Dermis microvascular lymphatic vessel endothelial cell (primary cell): ENCODE measurements at regions not wholly inside any gene's neighbourhood (a gene's known extent, or its start where the extent isn't known, plus 50 kb on each side); places are given as distances from the start of the nearest gene placed in this dataset.

Experiments
- DNase-seq, 2 donors: peaks; one replicate each; pipeline versions ENCODE4 v3.0.0 to v3.0.0-alpha.2; 2010; ENCODE audit warnings: low read depth in 2 of 2

DNA sequence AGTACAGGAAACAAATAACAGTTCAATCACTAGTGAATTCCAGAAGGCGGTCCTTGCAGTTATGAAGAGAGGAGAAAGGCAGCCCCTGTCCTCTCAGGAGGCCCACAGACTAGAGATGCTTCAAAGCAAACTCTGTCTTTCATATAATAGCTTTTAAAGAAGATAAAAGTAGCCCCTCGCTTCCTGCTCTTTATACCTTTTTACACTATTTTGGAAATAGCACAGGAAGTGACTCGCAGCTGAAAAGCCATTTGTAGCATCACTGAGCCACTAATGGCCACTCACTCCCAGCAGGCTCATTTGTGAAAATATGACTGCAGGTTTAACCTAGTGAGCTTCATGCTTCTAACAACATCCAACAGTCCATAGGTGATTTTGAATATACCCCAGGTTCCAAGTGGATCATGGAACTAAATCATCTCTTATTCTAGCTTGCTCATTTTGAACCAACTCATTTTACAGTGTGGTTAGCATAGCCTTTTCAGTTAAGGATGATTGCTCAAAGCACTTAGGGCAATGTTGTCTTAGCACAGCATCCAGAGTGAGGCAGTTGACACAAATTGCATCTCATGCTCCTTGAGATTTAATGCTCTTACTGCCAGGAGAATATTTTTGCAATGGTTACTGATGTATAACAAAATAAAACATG, 136.0 kb upstream of the NRSN1 start:
- no peak for DNase-seq

- no peak for DNase-seq
Measured at GRCh38 chr6:23994013-23994412, 132.0 kb upstream of the NRSN1 start.

DNA sequence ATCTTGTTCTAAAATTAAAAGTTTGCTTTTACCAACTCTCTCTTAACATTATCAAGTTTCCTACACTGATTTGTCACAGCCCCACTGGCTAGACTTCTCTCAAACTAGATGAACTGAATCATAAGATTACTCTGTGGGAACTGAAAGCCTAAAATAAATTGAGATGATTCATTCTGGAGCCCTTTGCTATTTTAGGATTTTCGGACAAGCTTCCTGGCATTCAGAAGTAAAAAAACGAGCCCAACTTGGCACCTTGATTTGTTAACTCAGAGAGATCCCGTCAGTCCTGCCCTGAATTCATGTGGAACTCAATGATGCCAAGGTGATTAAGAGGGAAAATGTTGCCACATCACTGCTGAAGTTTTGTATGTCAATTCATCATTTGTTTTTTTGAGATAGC, 122.0 kb upstream of the NRSN1 start:
- no peak for DNase-seq

DNA sequence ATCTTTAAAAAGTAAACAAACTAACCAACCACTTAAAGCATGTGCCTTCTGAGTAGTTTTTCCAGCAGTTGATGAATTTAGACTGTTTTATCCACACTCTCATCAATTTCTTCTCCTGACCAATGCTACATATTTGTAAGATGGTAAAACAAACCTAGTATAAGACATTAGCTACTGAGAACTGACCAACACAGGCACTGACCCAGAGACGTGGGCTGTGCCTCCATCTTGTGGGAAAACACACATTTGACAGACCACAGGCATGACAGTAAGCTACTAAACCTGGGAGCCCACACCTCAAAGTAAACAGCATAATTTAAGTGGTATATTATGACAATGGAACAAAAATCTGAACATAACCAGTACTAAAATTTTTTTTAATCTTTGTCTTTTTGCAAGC, 121.4 kb upstream of the NRSN1 start:
- DNase-seq: no peak

- DNase-seq: no peak
Measured at GRCh38 chr6:24006254-24006653, 119.8 kb upstream of the NRSN1 start.

GRCh38 chr6:24009319-24009718, 116.7 kb upstream of the NRSN1 start:
- DNase-seq: no peak

- no peak for DNase-seq
Measured at GRCh38 chr6:24010133-24010532, 115.9 kb upstream of the NRSN1 start.

GRCh38 chr6:24016286-24016685, 109.7 kb upstream of the NRSN1 start:
- DNase-seq: no peak

GRCh38 chr6:24016857-24017256, 109.2 kb upstream of the NRSN1 start:
- DNase-seq: no peak

DNA sequence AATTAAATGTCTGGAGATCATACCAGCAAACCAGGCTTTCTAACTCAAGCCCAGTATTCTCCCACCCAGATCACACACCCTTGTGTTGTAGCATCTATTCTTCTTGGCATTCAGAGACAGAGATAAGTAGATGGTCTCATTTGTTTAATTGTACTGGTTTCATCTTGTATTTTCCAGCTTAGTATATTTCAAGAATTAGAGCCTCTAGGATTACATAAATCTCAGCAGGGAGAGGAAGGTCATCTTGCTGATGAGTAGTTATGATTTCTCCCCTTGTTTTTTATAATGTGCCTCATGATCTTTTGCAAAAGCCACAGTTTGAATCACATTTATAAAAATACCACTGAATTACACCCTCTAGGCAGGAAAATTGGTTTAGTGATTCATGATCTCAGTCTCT, 106.6 kb upstream of the NRSN1 start:
- DNase-seq: no peak

DNA sequence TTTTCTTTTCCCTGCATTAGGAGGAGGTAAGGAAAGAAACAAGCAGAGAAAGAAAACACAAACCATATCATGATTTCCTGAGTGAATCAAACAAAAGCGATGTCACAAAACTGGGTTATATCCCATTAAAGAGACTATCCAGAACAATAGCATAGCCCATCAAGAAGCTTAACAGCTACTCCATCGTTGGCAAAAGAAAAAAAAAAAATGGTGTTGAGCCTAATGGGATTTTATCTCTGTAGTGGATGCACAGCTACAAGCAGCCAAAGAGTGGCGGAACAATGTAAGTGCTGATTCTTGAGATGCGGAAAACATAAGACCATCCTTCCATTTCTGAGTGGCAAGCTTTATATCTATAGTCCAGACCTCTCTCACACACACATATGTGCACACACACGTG, 106.2 kb upstream of the NRSN1 start:
- no peak for DNase-seq

DNA sequence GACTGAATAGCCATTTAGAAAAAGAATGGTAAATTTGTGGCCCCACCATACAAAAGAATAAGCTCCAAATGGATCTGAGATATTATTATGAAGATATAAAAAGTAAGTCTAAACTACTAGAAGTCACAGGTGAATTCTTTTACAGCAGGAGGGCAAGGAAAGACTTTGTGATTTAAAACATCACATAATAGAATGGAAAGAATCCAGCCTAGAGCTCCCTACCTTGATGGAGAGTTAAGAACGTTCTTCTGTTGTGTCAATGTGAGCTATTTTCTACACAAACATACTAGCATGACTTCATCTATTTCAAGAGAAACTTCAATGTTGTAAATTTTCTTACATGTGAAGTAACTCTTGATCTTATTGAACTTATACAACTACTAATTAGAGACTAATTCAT, 100.0 kb upstream of the NRSN1 start:
- no peak for DNase-seq

DNA sequence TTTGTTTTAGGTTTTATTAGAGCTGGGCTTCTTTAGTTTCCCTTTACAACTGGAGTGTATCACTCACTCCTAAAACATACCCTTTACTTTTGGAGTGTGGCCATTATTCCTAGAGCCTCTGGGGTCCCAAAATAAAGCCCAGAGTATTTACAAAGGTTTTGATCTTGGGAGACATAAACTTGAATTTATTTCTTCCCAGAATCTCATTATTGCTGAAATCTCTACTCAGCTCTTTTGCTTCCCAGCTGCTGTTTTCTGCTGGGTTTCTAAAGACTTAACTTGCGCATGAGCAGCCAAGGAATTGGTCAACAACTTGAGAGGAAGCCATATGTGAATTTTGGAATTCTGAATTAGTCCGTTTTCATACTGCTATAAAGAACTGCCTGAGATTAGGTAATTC, 94.5 kb upstream of the NRSN1 start:
- no peak for DNase-seq

DNA sequence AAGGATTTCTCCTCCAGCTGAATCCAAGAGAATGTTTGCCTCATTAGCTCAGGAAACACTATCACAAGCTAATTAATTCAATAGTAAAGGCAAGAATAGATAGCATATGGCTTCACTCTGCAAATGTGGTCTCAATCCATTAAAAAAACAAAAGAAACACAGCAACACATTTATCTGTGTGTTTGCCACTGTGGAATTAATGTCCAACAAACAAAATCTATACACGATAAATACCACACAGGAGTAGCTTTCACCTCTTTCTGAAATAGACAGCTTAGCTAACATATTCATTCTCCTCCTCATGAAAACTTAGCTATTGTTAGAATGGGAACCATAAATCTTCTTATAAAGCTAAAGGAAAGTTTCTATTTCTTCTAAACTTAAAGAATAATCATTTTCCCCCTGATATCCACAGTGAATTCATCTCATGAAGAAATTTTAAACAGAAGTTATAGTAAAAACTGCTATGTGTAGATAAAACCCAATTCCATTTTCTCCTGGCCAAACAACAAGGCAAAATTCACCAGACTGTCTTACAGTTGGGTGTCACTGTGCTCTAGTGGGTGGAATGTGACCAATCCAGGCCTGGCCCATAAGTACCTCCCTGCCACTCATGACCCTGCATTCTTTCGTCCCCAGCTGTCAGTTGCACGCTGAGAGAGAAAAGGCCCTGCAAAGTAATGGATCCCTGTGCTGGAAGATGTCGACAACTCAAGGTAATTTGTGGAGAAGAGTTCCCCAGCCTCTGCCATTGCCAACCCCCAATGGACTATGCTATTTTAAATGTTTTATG, 92.9 kb upstream of the NRSN1 start:
- DNase-seq: no peak

DNA sequence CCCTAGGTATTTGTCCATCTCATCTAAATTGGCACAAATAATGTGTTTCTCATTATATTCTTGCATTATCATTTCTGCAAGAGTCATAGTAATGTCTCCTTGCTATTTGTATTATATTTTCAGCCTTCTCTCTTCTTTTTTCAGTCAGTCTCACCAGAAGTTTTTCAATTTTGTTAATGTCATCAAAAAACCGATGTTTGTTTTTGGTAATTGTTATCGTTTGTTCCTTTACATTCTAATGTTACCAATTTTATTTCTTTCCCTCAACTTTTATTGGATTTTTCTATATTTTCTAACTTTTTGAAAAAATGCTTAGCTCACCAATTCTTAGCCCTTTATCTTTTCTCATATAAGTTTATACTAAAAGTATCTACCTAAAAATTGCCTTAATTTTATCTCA, 82.2 kb upstream of the NRSN1 start:
- no peak for DNase-seq

DNA sequence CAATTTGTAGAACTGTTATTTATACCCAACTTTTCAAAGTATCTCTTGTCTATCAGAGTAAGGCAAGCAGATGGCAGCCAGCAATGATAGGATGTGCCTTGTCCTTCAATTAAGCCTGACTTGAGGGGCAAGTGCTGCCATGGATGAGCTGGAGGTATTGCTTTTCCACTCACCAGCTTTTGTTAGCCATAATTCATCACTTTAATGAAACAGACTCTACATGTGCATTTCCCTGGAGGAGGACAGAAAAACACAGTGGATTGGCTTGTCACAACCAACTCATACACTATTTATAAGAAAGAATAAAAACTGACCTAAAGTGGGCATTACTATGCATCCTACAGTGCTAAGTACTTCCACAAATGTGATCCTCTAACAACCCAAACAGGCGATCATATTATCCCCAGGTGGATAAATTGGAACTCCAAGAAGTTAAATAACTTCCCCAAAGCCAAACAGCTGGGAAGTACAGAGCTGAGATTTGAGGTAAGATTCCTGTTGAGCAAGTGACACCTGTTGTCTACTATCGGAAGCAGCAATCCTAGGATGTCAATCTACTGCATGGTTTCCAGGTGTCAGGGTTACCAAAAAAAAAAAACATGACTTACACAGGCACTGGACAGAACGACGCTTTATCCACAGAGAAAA, 73.9 kb upstream of the NRSN1 start:
- no peak for DNase-seq

DNA sequence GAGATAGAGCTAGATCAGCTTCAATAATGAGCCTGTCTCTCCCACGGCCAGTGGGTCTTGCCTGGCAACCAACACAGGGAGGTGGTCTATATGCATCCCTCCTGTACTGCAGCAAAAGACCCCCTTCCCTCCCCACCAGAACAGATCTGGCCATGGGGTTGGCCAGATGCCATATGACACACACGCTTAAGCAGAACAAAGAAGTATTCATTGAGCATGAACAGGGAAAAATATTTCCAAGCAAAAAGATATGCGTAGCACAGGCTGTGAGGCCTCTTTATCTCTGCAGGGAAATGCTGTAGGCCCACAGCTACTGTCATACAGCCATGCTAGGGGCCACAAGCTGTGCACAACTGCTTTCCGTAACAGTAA, 73.4 kb upstream of the NRSN1 start:
- no peak for DNase-seq

- no peak for DNase-seq
Measured at GRCh38 chr6:24053057-24053456, 73.0 kb upstream of the NRSN1 start.

GRCh38 chr6:24054388-24054787, 71.6 kb upstream of the NRSN1 start:
- no peak for DNase-seq

- DNase-seq: no peak
Measured at GRCh38 chr6:24056567-24056966, 69.4 kb upstream of the NRSN1 start.

- no peak for DNase-seq
Measured at GRCh38 chr6:24057030-24057429, 69.0 kb upstream of the NRSN1 start.

GRCh38 chr6:24060982-24061754, 64.8 kb upstream of the NRSN1 start:
- DNase-seq: no peak
